K562 (cell line): ENCODE measurements at regions not wholly inside any gene's neighbourhood (a gene's known extent, or its start where the extent isn't known, plus 50 kb on each side); places are given as distances from the start of the nearest gene placed in this dataset.

ENCODE experiments used
- ATAC-seq: fragments of 200-7000 bp; cut with Tn5 transposase; 3 replicates; pipeline ENCODE4 v1.9.1; 2020; ENCODE audit warnings: moderate library complexity
- BruUV-seq: library from RNA; stranded (reverse); fragments of 400-500 nt; replicated peaks from 2 replicates; lab custom pipeline; 2021; lab: Mats Ljungman, UMichigan
- CTCF ChIA-PET: fragments of 300-600 bp; formaldehyde crosslinking; extraction: SDS; loops from one replicate; lab custom pipeline; 2021; ENCODE audit warnings: low intra/inter-chr PET ratio; lab: Yijun Ruan, JAX
- POLR2A ChIA-PET: fragments of 300-600, 350-650 bp; sonication (Branson Sonifier 250); formaldehyde crosslinking; extraction: SDS; loops from one replicate; lab custom pipeline; 2021; ENCODE audit warnings: antibody characterized with exemption, inconsistent platforms; lab: Yijun Ruan, JAX
- DNase-seq, 4 experiments: peaks; one replicate each; pipeline versions ENCODE4 v3.0.0 to v3.0.0-alpha.2; 2011 to 2018; ENCODE audit warnings: low spot score in 3 of 4, mixed read lengths in 3 of 4; ENCODE audit errors: extremely low read depth in 1 of 4
- FAIRE-seq: peaks from 2 replicates; lab custom pipeline; 2011; peaks lifted over from hg19 to GRCh38; lab: Jason Lieb, UNC
- H2AFZ ChIP-seq: 2 replicates; pipeline ENCODE4 v1.6.0; 2011; ENCODE audit warnings: low read depth, low read length, control low read depth, inconsistent platforms
- H3K27ac ChIP-seq: fragments of 200-600 bp; 3 replicates; pipeline ENCODE4 v1.8.0; 2011; ENCODE audit warnings: low read depth, mild to moderate bottlenecking, control low read depth, inconsistent platforms, low read length, moderate library complexity, mixed read lengths; ENCODE audit errors: extremely low read depth
- H3K27me3 ChIP-seq, 2 experiments: fragments of 300-600 bp in 1 of 2; 2 replicates in 1 of 2; 3 replicates in 1 of 2; pipeline versions ENCODE4 v1.6.0 to v1.8.0; 2011; ENCODE audit warnings: inconsistent platforms in 2 of 2, low read length in 2 of 2, mild to moderate bottlenecking in 1 of 2, mixed read lengths in 1 of 2, moderate library complexity in 1 of 2; ENCODE audit not compliant: control insufficient read depth in 2 of 2, insufficient read depth in 2 of 2
- H3K36me3 ChIP-seq: fragments of 300-600 bp; 3 replicates; pipeline ENCODE4 v1.8.0; 2011; ENCODE audit warnings: mild to moderate bottlenecking, low read length, inconsistent platforms; ENCODE audit not compliant: control insufficient read depth, insufficient read depth
- H3K4me1 ChIP-seq, 2 experiments: fragments of 200-600 bp in 1 of 2; replicated peaks in 1 of 2; 2 replicates in 1 of 2; 3 replicates in 1 of 2; pipeline versions ENCODE4 v1.5.1 to v1.8.0; 2011; ENCODE audit warnings: inconsistent platforms in 2 of 2, low read length in 2 of 2, mild to moderate bottlenecking in 1 of 2, mixed read lengths in 1 of 2, moderate library complexity in 1 of 2; ENCODE audit not compliant: control insufficient read depth in 2 of 2, insufficient read depth in 2 of 2
- H3K4me2 ChIP-seq: 2 replicates; pipeline ENCODE4 v1.6.1; 2011; ENCODE audit warnings: low read length, control low read depth, inconsistent platforms, mixed read lengths; ENCODE audit not compliant: insufficient read depth
- H3K4me3 ChIP-seq: fragments of 200-600 bp; sonication (generic), shearing (Covaris generic); 2 replicates; pipeline ENCODE4 v1.5.1; 2016; ENCODE audit warnings: control low read depth, inconsistent platforms
- H3K79me2 ChIP-seq: fragments of 200-600 bp; 3 replicates; pipeline ENCODE4 v1.8.0; 2011; ENCODE audit warnings: low read length, inconsistent platforms; ENCODE audit not compliant: control insufficient read depth, insufficient read depth
- H3K9ac ChIP-seq, 2 experiments: 2 replicates each; pipeline versions ENCODE4 v1.6.0 to v1.6.1; 2011; ENCODE audit warnings: low read depth in 2 of 2, low read length in 2 of 2, control low read depth in 1 of 2, inconsistent platforms in 1 of 2, mild to moderate bottlenecking in 1 of 2, mixed read lengths in 1 of 2; ENCODE audit not compliant: insufficient read depth in 1 of 2
- H3K9me1 ChIP-seq: one replicate; pipeline ENCODE4 v1.6.0; 2011; ENCODE audit warnings: inconsistent platforms, mild to moderate bottlenecking, low read length, moderate library complexity; ENCODE audit not compliant: control insufficient read depth, insufficient read depth
- H3K9me3 ChIP-seq: replicated peaks from 2 replicates; pipeline ENCODE4 v1.5.1; 2011; ENCODE audit warnings: low read depth, low read length, inconsistent platforms; ENCODE audit not compliant: control insufficient read depth, insufficient read depth
- H4K20me1 ChIP-seq: replicated peaks from 2 replicates; pipeline ENCODE4 v1.6.1; 2011; ENCODE audit warnings: low read length, inconsistent platforms, mixed read lengths; ENCODE audit not compliant: control insufficient read depth, insufficient read depth
- CBFA2T3 ChIP-seq: fragments of 450-650 bp; IDR thresholded peaks from 2 replicates; pipeline ENCODE4 v1.6.1; 2017
- HOXB6 ChIP-seq: fragments of 250-450 bp; sonication (Bioruptor Pico); IDR thresholded peaks from 2 replicates; pipeline ENCODE4 v1.5.1; 2022; ENCODE audit warnings: mild to moderate bottlenecking, borderline replicate concordance
- NONO ChIP-seq, 2 experiments: fragments of 200-400 bp in 1 of 2; fragments of 450-650 bp in 1 of 2; formaldehyde crosslinking in 1 of 2; IDR thresholded peaks; 2 replicates each; pipeline ENCODE4 v1.6.1; 2017; ENCODE audit warnings: low read depth in 2 of 2, mild to moderate bottlenecking in 2 of 2, moderate library complexity in 2 of 2, low read length in 1 of 2
- POLR2B ChIP-seq: fragments of 450-650 bp; IDR thresholded peaks from 2 replicates; pipeline ENCODE4 v1.6.1; 2018; ENCODE audit warnings: low read depth; ENCODE audit not compliant: partially characterized antibody
- SIX5 ChIP-seq, 2 experiments: IDR thresholded peaks; 2 replicates each; pipeline ENCODE4 v1.6.1; 2011; ENCODE audit warnings: low read length in 2 of 2, borderline replicate concordance in 1 of 2, low read depth in 1 of 2, mild to moderate bottlenecking in 1 of 2, moderate library complexity in 1 of 2; ENCODE audit not compliant: insufficient read depth in 1 of 2
- ZNF124 ChIP-seq: sonication (generic); formaldehyde crosslinking; IDR thresholded peaks from 2 replicates; pipeline ENCODE4 v1.8.1; 2022; ENCODE audit warnings: missing genetic modification reagents
- ZNF445 ChIP-seq: fragments of 250-450 bp; sonication (Bioruptor Pico); IDR thresholded peaks from 2 replicates; pipeline ENCODE4 v1.4.0; 2020; ENCODE audit warnings: low read depth, mild to moderate bottlenecking, moderate library complexity
- WGBS: fragments of 100-300 bp; shearing (Covaris generic); methylation state at CpG from one replicate; pipeline ENCODE4 v1.1.6; 2016; ENCODE audit warnings: low coverage, mixed read lengths; ENCODE audit not compliant: insufficient coverage; ENCODE audit errors: missing lambda C conversion rate; 5-methylcytosine and 5-hydroxymethylcytosine counted together
- in situ Hi-C: fragments of 300-500 bp; cut with MboI; formaldehyde crosslinking; loops from 4 replicates; pipeline ENCODE4 v1.15.0; 2018; ENCODE audit warnings: inconsistent platforms, mixed read lengths
- intact Hi-C: fragments of 100-400 bp; cut with micrococcal nuclease; formaldehyde crosslinking; loops from 2 replicates; pipeline ENCODE4 v1.14.2; 2022
- TF ChIP-seq, protein P1 (sequence below): conservative IDR thresholded peaks from 2 replicates; pipeline ENCODE4 v1.6.1; 2011; ENCODE audit warnings: low read depth, mild to moderate bottlenecking, low read length; ENCODE audit not compliant: control insufficient read depth
- TF ChIP-seq, protein P2 (sequence below): fragments of 250-450 bp; sonication (Bioruptor Pico); IDR thresholded peaks from 2 replicates; pipeline ENCODE4 v1.4.0; 2020
- TF ChIP-seq, protein P3 (sequence below), 3 experiments: fragments of 200-800 bp in 1 of 3; fragments of 250-450 bp in 1 of 3; fragments of 450-650 bp in 1 of 3; sonication (Bioruptor Pico) in 1 of 3; sonication (Bioruptor generic) in 1 of 3; formaldehyde crosslinking in 1 of 3; IDR thresholded peaks; 2 replicates each; pipeline versions ENCODE4 v1.6.1 to v1.8.0; 2016 to 2022; ENCODE audit warnings: mild to moderate bottlenecking in 2 of 3, missing genetic modification characterization in 2 of 3, missing compliant biosample characterization in 1 of 3, moderate library complexity in 1 of 3
- TF ChIP-seq, protein P4 (sequence below): fragments of 450-650 bp; IDR thresholded peaks from 2 replicates; pipeline ENCODE4 v1.6.1; 2016; ENCODE audit warnings: low read depth, mild to moderate bottlenecking, moderate library complexity

DNA sequence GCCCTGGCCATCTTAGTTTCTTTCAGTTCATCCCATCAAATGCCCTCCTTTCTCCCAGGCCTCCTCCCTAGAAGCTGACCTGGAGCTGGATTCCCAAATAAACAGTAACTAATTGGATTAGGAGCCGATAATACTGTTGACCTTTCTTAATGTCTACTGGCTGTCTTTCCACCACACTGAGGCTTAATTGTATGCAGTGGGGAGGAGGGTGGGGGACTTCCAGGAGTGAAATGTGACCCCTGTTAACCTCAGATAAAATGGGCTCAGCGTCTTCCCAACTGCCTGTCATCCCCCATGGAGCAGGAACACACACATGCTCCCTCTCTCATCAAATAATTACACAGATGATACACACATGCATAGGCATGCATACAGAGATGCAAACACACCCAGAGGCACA, 53.7 kb upstream of the LBX1 start:
- H3K9me1 ChIP-seq: no peaks in the 10 kb centered on the region
- H3K27me3 ChIP-seq: peaks cover 5 to 42% of the 10 kb centered on the region in 2 experiments; a peak in 4 of 5 replicates
- H3K4me2 ChIP-seq: no peak overlapping the region
- intact Hi-C loops (no loop called here), in situ Hi-C loops (no loop called here)
- no peak overlapping the region for H3K9ac ChIP-seq
- ChIA-PET CTCF (no interaction called here), POLR2A (no interaction called here)
- DNase-seq (no peak), ATAC-seq (no peak), FAIRE-seq (no peak)
- WGBS: 0% methylated on average over 1 of the region's 2 CpGs
- H3K79me2 ChIP-seq: no peaks in the 10 kb centered on the region
- peaks cover 0 to 9% of the 10 kb centered on the region in 2 experiments; a peak in 2 of 5 replicates for H3K4me1 ChIP-seq
- no peak overlapping the region for H2AFZ ChIP-seq
- no peak overlapping the region for H3K4me3 ChIP-seq
- H3K27ac ChIP-seq: no peak overlapping the region
- no peaks in the 10 kb centered on the region for H3K36me3 ChIP-seq
- H3K9me3 ChIP-seq: no peaks in the 10 kb centered on the region
- BruUV-seq: no TSS peak
- TF ChIP-seq, protein P1, sequence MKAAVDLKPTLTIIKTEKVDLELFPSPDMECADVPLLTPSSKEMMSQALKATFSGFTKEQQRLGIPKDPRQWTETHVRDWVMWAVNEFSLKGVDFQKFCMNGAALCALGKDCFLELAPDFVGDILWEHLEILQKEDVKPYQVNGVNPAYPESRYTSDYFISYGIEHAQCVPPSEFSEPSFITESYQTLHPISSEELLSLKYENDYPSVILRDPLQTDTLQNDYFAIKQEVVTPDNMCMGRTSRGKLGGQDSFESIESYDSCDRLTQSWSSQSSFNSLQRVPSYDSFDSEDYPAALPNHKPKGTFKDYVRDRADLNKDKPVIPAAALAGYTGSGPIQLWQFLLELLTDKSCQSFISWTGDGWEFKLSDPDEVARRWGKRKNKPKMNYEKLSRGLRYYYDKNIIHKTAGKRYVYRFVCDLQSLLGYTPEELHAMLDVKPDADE: no peak
- TF ChIP-seq, protein P2, sequence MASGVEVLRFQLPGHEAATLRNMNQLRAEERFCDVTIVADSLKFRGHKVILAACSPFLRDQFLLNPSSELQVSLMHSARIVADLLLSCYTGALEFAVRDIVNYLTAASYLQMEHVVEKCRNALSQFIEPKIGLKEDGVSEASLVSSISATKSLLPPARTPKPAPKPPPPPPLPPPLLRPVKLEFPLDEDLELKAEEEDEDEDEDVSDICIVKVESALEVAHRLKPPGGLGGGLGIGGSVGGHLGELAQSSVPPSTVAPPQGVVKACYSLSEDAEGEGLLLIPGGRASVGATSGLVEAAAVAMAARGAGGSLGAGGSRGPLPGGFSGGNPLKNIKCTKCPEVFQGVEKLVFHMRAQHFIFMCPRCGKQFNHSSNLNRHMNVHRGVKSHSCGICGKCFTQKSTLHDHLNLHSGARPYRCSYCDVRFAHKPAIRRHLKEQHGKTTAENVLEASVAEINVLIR (CRISPR knock-in tag): no peak
- TF ChIP-seq POLR2B: no peak
- TF ChIP-seq HOXB6: no peak
- TF ChIP-seq CBFA2T3: no peak
- no peak for TF ChIP-seq NONO (IDR thresholded peaks at IDR 0.05; ENCODE audit: low read depth in 2 of 2, low read length in 1 of 2)
- no peak for TF ChIP-seq ZNF445
- no peak for TF ChIP-seq ZNF124 (CRISPR knock-in tag)
- TF ChIP-seq, protein P3, sequence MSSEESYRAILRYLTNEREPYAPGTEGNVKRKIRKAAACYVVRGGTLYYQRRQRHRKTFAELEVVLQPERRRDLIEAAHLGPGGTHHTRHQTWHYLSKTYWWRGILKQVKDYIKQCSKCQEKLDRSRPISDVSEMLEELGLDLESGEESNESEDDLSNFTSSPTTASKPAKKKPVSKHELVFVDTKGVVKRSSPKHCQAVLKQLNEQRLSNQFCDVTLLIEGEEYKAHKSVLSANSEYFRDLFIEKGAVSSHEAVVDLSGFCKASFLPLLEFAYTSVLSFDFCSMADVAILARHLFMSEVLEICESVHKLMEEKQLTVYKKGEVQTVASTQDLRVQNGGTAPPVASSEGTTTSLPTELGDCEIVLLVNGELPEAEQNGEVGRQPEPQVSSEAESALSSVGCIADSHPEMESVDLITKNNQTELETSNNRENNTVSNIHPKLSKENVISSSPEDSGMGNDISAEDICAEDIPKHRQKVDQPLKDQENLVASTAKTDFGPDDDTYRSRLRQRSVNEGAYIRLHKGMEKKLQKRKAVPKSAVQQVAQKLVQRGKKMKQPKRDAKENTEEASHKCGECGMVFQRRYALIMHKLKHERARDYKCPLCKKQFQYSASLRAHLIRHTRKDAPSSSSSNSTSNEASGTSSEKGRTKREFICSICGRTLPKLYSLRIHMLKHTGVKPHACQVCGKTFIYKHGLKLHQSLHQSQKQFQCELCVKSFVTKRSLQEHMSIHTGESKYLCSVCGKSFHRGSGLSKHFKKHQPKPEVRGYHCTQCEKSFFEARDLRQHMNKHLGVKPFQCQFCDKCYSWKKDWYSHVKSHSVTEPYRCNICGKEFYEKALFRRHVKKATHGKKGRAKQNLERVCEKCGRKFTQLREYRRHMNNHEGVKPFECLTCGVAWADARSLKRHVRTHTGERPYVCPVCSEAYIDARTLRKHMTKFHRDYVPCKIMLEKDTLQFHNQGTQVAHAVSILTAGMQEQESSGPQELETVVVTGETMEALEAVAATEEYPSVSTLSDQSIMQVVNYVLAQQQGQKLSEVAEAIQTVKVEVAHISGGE (CRISPR knock-in tag; IDR thresholded peaks at IDR 0.05): no peak
- TF ChIP-seq, protein P4, sequence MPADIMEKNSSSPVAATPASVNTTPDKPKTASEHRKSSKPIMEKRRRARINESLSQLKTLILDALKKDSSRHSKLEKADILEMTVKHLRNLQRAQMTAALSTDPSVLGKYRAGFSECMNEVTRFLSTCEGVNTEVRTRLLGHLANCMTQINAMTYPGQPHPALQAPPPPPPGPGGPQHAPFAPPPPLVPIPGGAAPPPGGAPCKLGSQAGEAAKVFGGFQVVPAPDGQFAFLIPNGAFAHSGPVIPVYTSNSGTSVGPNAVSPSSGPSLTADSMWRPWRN: no peak
- no peak for TF ChIP-seq SIX5 (IDR thresholded peaks at IDR 0.05; ENCODE audit: borderline replicate concordance in 1 of 2, insufficient read depth in 1 of 2, low read depth in 1 of 2, low read length in 2 of 2)
- H4K20me1 ChIP-seq: no peaks in the 10 kb centered on the region
